ENCODE measurements at regions not wholly inside any gene's neighbourhood (a gene's known extent, or its start where the extent isn't known, plus 50 kb on each side); places are given as distances from the start of the nearest gene placed in this dataset.

DNA sequence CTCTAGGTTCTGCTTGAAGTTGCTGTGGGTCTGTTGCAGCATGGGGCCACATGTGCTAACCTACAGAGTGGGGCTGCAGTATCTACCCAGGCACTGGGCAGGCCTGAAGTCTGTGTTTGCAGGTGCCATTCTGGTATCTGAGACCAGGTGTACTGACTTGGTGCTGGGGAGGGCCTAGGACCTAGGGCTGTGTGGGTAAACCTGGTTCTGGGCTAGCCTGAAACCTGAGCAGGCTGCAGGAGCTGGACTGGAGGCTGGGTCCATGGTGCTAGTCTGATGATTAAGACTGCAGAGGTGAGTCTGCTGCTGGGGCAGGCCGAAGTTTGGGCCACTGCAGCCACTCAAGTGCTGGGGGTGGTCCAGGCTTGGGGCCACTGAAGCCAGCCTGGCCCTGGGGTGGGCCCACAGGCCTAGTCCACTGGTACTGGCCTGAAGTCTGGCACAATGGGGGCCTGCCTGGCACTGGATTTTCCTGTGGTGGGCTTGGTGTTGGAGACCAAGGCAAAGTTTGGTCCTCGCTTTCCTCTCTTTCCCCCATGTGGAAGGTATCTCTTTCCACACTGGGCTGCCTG is 310.6 kb downstream of the NDFIP2 start:
- H3K4me2 ChIP-seq: no peak overlapping the region
- no peaks in the 10 kb centered on the region for H3K4me1 ChIP-seq (ENCODE audit: insufficient read depth)
- Mint-ChIP-seq H3K4me3 (no peak overlapping the region), H3K27me3 (ENCODE audit: insufficient read depth, low read depth, poor library complexity) (peaks cover 2% of the 10 kb centered on the region), H3K27ac (no peak overlapping the region), H3K4me1 (no peaks in the 10 kb centered on the region), H3K36me3 (ENCODE audit: low read depth) (peaks cover 4% of the 10 kb centered on the region; the same call in 1 of the 3 replicates), H3K9me3 (peaks cover 3% of the 10 kb centered on the region)
- DNase-seq (ENCODE audit: low spot score): no peak
- ATAC-seq: no peak
- H3K4me3 ChIP-seq: no peak overlapping the region
- H3K9me2 ChIP-seq (ENCODE audit: insufficient read depth): peaks cover 12% of the 10 kb centered on the region; the same call in 1 of the 2 replicates
- H3K79me2 ChIP-seq (replicated peaks; ENCODE audit: insufficient read depth): no peaks in the 10 kb centered on the region
- no peak overlapping the region for H3K27ac ChIP-seq (ENCODE audit: low read depth)
- H3K27me3 ChIP-seq (ENCODE audit: insufficient read depth): no peaks in the 10 kb centered on the region
- TF ChIP-seq CREB1 (CRISPR knock-in tag; IDR thresholded peaks at IDR 0.05; ENCODE audit: low read depth): no peak
- TF ChIP-seq, protein P1, sequence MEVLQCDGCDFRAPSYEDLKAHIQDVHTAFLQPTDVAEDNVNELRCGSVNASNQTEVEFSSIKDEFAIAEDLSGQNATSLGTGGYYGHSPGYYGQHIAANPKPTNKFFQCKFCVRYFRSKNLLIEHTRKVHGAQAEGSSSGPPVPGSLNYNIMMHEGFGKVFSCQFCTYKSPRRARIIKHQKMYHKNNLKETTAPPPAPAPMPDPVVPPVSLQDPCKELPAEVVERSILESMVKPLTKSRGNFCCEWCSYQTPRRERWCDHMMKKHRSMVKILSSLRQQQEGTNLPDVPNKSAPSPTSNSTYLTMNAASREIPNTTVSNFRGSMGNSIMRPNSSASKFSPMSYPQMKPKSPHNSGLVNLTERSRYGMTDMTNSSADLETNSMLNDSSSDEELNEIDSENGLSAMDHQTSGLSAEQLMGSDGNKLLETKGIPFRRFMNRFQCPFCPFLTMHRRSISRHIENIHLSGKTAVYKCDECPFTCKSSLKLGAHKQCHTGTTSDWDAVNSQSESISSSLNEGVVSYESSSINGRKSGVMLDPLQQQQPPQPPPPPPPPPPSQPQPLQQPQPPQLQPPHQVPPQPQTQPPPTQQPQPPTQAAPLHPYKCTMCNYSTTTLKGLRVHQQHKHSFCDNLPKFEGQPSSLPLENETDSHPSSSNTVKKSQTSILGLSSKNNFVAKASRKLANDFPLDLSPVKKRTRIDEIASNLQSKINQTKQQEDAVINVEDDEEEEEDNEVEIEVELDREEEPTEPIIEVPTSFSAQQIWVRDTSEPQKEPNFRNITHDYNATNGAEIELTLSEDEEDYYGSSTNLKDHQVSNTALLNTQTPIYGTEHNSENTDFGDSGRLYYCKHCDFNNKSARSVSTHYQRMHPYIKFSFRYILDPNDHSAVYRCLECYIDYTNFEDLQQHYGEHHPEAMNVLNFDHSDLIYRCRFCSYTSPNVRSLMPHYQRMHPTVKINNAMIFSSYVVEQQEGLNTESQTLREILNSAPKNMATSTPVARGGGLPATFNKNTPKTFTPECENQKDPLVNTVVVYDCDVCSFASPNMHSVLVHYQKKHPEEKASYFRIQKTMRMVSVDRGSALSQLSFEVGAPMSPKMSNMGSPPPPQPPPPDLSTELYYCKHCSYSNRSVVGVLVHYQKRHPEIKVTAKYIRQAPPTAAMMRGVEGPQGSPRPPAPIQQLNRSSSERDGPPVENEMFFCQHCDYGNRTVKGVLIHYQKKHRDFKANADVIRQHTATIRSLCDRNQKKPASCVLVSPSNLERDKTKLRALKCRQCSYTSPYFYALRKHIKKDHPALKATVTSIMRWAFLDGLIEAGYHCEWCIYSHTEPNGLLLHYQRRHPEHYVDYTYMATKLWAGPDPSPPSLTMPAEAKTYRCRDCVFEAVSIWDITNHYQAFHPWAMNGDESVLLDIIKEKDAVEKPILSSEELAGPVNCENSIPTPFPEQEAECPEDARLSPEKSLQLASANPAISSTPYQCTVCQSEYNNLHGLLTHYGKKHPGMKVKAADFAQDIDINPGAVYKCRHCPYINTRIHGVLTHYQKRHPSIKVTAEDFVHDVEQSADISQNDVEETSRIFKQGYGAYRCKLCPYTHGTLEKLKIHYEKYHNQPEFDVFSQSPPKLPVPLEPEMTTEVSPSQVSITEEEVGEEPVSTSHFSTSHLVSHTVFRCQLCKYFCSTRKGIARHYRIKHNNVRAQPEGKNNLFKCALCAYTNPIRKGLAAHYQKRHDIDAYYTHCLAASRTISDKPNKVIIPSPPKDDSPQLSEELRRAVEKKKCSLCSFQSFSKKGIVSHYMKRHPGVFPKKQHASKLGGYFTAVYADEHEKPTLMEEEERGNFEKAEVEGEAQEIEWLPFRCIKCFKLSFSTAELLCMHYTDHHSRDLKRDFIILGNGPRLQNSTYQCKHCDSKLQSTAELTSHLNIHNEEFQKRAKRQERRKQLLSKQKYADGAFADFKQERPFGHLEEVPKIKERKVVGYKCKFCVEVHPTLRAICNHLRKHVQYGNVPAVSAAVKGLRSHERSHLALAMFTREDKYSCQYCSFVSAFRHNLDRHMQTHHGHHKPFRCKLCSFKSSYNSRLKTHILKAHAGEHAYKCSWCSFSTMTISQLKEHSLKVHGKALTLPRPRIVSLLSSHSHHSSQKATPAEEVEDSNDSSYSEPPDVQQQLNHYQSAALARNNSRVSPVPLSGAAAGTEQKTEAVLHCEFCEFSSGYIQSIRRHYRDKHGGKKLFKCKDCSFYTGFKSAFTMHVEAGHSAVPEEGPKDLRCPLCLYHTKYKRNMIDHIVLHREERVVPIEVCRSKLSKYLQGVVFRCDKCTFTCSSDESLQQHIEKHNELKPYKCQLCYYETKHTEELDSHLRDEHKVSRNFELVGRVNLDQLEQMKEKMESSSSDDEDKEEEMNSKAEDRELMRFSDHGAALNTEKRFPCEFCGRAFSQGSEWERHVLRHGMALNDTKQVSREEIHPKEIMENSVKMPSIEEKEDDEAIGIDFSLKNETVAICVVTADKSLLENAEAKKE (CRISPR knock-in tag; IDR thresholded peaks at IDR 0.05): no peak
- TF ChIP-seq, protein P2, sequence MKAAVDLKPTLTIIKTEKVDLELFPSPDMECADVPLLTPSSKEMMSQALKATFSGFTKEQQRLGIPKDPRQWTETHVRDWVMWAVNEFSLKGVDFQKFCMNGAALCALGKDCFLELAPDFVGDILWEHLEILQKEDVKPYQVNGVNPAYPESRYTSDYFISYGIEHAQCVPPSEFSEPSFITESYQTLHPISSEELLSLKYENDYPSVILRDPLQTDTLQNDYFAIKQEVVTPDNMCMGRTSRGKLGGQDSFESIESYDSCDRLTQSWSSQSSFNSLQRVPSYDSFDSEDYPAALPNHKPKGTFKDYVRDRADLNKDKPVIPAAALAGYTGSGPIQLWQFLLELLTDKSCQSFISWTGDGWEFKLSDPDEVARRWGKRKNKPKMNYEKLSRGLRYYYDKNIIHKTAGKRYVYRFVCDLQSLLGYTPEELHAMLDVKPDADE (IDR thresholded peaks at IDR 0.05): no peak
- TF ChIP-seq NANOG (IDR thresholded peaks at IDR 0.05; ENCODE audit: borderline replicate concordance): no peak
- TF ChIP-seq, protein P3, sequence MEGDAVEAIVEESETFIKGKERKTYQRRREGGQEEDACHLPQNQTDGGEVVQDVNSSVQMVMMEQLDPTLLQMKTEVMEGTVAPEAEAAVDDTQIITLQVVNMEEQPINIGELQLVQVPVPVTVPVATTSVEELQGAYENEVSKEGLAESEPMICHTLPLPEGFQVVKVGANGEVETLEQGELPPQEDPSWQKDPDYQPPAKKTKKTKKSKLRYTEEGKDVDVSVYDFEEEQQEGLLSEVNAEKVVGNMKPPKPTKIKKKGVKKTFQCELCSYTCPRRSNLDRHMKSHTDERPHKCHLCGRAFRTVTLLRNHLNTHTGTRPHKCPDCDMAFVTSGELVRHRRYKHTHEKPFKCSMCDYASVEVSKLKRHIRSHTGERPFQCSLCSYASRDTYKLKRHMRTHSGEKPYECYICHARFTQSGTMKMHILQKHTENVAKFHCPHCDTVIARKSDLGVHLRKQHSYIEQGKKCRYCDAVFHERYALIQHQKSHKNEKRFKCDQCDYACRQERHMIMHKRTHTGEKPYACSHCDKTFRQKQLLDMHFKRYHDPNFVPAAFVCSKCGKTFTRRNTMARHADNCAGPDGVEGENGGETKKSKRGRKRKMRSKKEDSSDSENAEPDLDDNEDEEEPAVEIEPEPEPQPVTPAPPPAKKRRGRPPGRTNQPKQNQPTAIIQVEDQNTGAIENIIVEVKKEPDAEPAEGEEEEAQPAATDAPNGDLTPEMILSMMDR (conservative IDR thresholded peaks at IDR 0.05; ENCODE audit: low read depth in 2 of 2): no peak
- no peak for TF ChIP-seq ZNF331 (CRISPR knock-in tag; IDR thresholded peaks at IDR 0.05; ENCODE audit: low read depth)
- no peak for TF ChIP-seq ZNF114 (CRISPR knock-in tag; IDR thresholded peaks at IDR 0.05)
- no peak for TF ChIP-seq POLR2AphosphoS5 (IDR thresholded peaks at IDR 0.05; ENCODE audit: low read depth)
- TF ChIP-seq STAT1 (IDR thresholded peaks at IDR 0.05; ENCODE audit: unreplicated experiment): no peak
- TF ChIP-seq, protein P4, sequence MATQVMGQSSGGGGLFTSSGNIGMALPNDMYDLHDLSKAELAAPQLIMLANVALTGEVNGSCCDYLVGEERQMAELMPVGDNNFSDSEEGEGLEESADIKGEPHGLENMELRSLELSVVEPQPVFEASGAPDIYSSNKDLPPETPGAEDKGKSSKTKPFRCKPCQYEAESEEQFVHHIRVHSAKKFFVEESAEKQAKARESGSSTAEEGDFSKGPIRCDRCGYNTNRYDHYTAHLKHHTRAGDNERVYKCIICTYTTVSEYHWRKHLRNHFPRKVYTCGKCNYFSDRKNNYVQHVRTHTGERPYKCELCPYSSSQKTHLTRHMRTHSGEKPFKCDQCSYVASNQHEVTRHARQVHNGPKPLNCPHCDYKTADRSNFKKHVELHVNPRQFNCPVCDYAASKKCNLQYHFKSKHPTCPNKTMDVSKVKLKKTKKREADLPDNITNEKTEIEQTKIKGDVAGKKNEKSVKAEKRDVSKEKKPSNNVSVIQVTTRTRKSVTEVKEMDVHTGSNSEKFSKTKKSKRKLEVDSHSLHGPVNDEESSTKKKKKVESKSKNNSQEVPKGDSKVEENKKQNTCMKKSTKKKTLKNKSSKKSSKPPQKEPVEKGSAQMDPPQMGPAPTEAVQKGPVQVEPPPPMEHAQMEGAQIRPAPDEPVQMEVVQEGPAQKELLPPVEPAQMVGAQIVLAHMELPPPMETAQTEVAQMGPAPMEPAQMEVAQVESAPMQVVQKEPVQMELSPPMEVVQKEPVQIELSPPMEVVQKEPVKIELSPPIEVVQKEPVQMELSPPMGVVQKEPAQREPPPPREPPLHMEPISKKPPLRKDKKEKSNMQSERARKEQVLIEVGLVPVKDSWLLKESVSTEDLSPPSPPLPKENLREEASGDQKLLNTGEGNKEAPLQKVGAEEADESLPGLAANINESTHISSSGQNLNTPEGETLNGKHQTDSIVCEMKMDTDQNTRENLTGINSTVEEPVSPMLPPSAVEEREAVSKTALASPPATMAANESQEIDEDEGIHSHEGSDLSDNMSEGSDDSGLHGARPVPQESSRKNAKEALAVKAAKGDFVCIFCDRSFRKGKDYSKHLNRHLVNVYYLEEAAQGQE (IDR thresholded peaks at IDR 0.05; ENCODE audit: unreplicated experiment): no peak
- no peak for TF ChIP-seq EZH2phosphoT487 (IDR thresholded peaks at IDR 0.05; ENCODE audit: unreplicated experiment)
- no peak for TF ChIP-seq EZH2 (IDR thresholded peaks at IDR 0.05; ENCODE audit: low read depth, unreplicated experiment)
- TF ChIP-seq JUNB (IDR thresholded peaks at IDR 0.05; ENCODE audit: unreplicated experiment): no peak
- no peaks in the 10 kb centered on the region for H3F3A ChIP-seq (replicated peaks; ENCODE audit: low read depth)
- H4K20me1 ChIP-seq (replicated peaks; ENCODE audit: insufficient read depth): no peaks in the 10 kb centered on the region; the same call in 1 of the 2 replicates
- no peaks in the 10 kb centered on the region for H3K36me3 ChIP-seq (ENCODE audit: insufficient read depth)
- H2AFZ ChIP-seq: no peak overlapping the region

Data from GM23338 (cell line).